SK-N-MC (cell line): ENCODE measurements at regions not wholly inside any gene's neighbourhood (a gene's known extent, or its start where the extent isn't known, plus 50 kb on each side); places are given as distances from the start of the nearest gene placed in this dataset.

ENCODE experiments used
- DNase-seq: peaks from one replicate; pipeline ENCODE4 v3.0.0-alpha.2; 2011; ENCODE audit warnings: low read depth, low spot score
- H3K27ac ChIP-seq: fragments of 200-600 bp; sonication (generic); 2 replicates; pipeline ENCODE4 v1.5.1; 2016; ENCODE audit warnings: mixed run types
- H3K36me3 ChIP-seq: fragments of 200-600 bp; sonication (generic); 2 replicates; pipeline ENCODE4 v1.6.1; 2017; ENCODE audit warnings: antibody characterized with exemption, low read length, mixed read lengths; ENCODE audit not compliant: insufficient read depth
- H3K4me3 ChIP-seq: fragments of 200-600 bp; sonication (generic); 2 replicates; pipeline ENCODE4 v1.5.1; 2016
- H3K9ac ChIP-seq: fragments of 200-600 bp; sonication (generic); 2 replicates; pipeline ENCODE4 v1.8.0; 2017; ENCODE audit warnings: mixed run types, mixed read lengths; ENCODE audit not compliant: insufficient read length
- H3K9me3 ChIP-seq: fragments of 200-600 bp; sonication (generic); 2 replicates; pipeline ENCODE4 v1.6.1; 2017; ENCODE audit warnings: low read depth, mild to moderate bottlenecking, antibody characterized with exemption, low read length, moderate library complexity, mixed read lengths
- EZH2 ChIP-seq: fragments of 200-600 bp; sonication (generic); IDR thresholded peaks from one replicate; pipeline ENCODE4 v1.6.1; 2017; ENCODE audit warnings: antibody characterized with exemption
- FOXP2 ChIP-seq: optimal IDR thresholded peaks from 2 replicates; pipeline ENCODE3; 2011; ENCODE audit warnings: mild to moderate bottlenecking, moderate library complexity; ENCODE audit not compliant: insufficient read depth; ENCODE audit errors: extremely low read length, control extremely low read depth
- POLR2AphosphoS5 ChIP-seq: IDR thresholded peaks from 2 replicates; pipeline ENCODE4 v1.6.1; 2012; ENCODE audit warnings: mild to moderate bottlenecking, low read depth, low read length, borderline replicate concordance

- Histone ChIP-seq H3K36me3 (no peaks in the 10 kb centered on the region), H3K9ac (no peak overlapping the region), H3K27ac (no peak overlapping the region), H3K9me3 (no peaks in the 10 kb centered on the region), H3K4me3 (no peak overlapping the region)
- no peak for DNase-seq
- no peak for TF ChIP-seq FOXP2
- TF ChIP-seq EZH2, result no peak
- no peak for TF ChIP-seq POLR2AphosphoS5
Observed at GRCh38 chr5:159385536-159385935, 55.2 kb upstream of the IL12B start.

DNA sequence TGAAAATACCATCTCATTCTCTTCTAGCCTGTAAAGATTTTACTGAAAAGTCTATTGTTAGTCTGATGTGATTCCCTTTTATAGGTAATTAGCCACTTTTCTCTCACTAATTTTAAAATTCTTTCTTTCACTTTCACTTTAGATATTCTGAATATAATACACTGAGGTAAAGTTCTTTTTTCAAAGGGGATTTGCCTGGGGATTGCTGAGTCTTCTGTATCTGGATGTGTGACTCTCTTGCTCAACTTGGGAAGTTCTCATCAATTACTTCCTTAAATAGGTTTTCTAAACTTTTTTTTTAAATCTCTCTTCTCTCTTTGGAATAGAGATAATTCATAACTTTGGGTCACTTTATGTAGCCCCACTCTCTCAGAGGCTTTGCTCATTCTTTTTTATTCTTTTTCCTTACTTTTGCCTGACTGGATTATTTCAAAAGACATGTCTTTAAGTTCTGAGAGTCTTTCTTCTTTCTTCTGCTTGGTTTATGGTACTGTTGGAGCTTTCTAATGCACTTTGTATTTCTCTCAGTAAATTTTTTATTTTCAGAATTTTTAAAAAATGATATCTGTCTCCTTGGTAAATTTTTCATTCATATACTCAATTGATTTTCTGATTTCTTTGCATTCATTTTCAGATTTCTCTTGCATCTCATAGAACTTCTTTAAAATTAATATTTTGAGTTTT is 55.9 kb upstream of the IL12B start:
- no peak for TF ChIP-seq EZH2
- no peak for TF ChIP-seq POLR2AphosphoS5
- no peak for TF ChIP-seq FOXP2
- no peak for DNase-seq
- no peaks in the 10 kb centered on the region for H3K36me3 ChIP-seq
- no peaks in the 10 kb centered on the region for H3K9me3 ChIP-seq
- no peak overlapping the region for H3K4me3 ChIP-seq
- no peak overlapping the region for H3K9ac ChIP-seq
- no peak overlapping the region for H3K27ac ChIP-seq

DNA sequence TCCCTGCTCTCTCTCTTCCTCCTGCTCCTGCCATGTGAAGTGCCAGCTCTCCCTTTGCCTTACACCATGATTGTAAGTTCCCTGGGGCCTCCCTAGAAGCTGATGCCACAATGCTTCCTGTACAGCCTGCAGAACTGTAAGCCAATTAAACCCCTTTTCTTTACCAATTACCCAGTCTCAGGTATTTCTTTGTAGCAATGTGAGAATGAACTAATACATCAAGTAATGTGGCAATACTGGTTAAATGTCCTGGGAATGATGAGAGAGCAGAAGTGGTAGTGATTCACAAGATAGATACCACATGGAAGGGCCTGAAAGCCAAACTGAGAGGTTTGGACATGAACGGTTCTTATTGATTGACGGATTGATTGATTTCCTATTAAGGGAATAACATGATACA is 62.6 kb upstream of the IL12B start:
- no peaks in the 10 kb centered on the region for H3K36me3 ChIP-seq
- no peaks in the 10 kb centered on the region for H3K9me3 ChIP-seq
- TF ChIP-seq FOXP2 (no peak), EZH2 (no peak), POLR2AphosphoS5 (no peak)
- no peak overlapping the region for H3K9ac ChIP-seq
- H3K27ac ChIP-seq, result no peak overlapping the region
- no peak overlapping the region for H3K4me3 ChIP-seq
- no peak for DNase-seq

DNA sequence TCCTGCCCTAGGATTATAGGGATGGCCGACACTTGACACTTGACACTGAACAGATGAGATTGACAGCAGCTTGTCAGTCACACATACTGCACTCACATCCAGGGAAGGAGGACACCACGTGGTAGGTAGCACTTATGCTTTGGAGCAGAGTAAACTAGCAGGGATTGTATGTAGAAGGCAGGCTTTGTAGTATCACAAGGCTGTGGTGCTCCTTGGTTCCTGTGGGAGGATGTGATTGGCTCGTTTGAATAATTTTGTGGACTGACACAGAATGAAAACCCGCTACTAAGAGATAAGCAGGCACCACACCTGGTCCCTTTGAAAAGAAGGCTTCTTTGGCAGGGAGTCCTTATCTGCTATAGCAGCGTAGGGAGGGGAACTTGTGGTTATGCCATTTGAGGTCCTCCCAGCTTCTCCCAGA is 63.6 kb upstream of the IL12B start:
- Histone ChIP-seq H3K4me3 (no peak overlapping the region), H3K9ac (no peak overlapping the region), H3K27ac (no peak overlapping the region), H3K36me3 (no peaks in the 10 kb centered on the region), H3K9me3 (no peaks in the 10 kb centered on the region)
- no peak for TF ChIP-seq EZH2
- no peak for TF ChIP-seq FOXP2
- TF ChIP-seq POLR2AphosphoS5, result no peak
- no peak for DNase-seq

DNA sequence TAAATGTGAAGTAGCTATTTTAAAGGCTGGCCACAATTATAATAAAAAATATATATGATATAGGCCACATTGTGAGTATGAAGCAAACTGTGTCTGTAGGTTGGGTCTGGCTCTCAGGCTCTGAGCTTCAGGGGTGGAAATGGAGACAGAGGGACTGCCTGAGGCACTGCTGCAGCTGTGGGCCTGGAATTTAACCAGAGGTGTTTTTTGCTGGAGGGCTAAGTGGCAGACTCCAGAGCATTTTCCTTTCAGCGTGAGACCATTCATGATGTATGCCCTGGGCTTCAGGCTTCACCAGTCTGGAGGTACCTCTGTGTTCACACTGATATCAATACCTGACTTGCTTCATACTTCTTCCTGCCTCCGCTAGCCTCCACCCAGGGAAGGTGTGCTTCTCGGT is 64.9 kb upstream of the IL12B start:
- no peak overlapping the region for H3K4me3 ChIP-seq
- TF ChIP-seq POLR2AphosphoS5 (no peak), EZH2 (no peak), FOXP2 (no peak)
- no peaks in the 10 kb centered on the region for H3K36me3 ChIP-seq
- H3K9me3 ChIP-seq, result no peaks in the 10 kb centered on the region
- no peak for DNase-seq
- H3K27ac ChIP-seq, result no peak overlapping the region
- no peak overlapping the region for H3K9ac ChIP-seq

- Histone ChIP-seq H3K9me3 (no peaks in the 10 kb centered on the region), H3K36me3 (no peaks in the 10 kb centered on the region), H3K9ac (no peak overlapping the region), H3K27ac (no peak overlapping the region), H3K4me3 (no peak overlapping the region)
- no peak for TF ChIP-seq POLR2AphosphoS5
- TF ChIP-seq FOXP2, result no peak
- no peak for TF ChIP-seq EZH2
- DNase-seq, result no peak
Observed at GRCh38 chr5:159398936-159399335, 68.6 kb upstream of the IL12B start.

DNA sequence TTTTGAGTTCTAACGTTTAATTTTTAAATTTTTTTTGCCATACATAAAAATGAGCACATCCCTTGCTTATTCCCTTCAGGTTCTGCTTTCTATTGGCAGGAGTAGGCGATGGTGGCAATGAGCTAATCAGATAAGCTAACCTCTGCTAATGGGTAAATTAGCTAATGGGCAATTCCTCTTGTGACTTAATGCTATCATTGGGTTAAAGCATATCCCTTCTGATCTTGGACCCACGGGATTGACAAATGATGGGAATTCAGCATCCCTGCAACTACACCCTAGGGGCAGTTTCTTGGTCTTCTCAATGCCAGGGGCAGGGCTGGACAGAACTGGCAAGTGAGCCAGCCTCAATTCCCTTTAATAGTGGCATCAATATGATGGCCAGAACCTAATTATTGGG is 70.2 kb upstream of the IL12B start:
- no peak for TF ChIP-seq FOXP2
- TF ChIP-seq EZH2, result no peak
- TF ChIP-seq POLR2AphosphoS5, result no peak
- no peak for DNase-seq
- no peaks in the 10 kb centered on the region for H3K36me3 ChIP-seq
- H3K9ac ChIP-seq, result no peak overlapping the region
- no peak overlapping the region for H3K27ac ChIP-seq
- no peak overlapping the region for H3K4me3 ChIP-seq
- H3K9me3 ChIP-seq, result no peaks in the 10 kb centered on the region

- Histone ChIP-seq H3K36me3 (no peaks in the 10 kb centered on the region), H3K9me3 (no peaks in the 10 kb centered on the region), H3K4me3 (no peak overlapping the region), H3K27ac (no peak overlapping the region), H3K9ac (no peak overlapping the region)
- TF ChIP-seq FOXP2 (no peak), EZH2 (no peak), POLR2AphosphoS5 (no peak)
- no peak for DNase-seq
Observed at GRCh38 chr5:159402311-159402710, 72.0 kb upstream of the IL12B start.

- no peak overlapping the region for H3K4me3 ChIP-seq
- no peaks in the 10 kb centered on the region for H3K36me3 ChIP-seq
- no peak for DNase-seq
- no peak overlapping the region for H3K9ac ChIP-seq
- H3K9me3 ChIP-seq, result no peaks in the 10 kb centered on the region
- H3K27ac ChIP-seq, result no peak overlapping the region
- no peak for TF ChIP-seq POLR2AphosphoS5
- TF ChIP-seq EZH2, result no peak
- TF ChIP-seq FOXP2, result no peak
Observed at GRCh38 chr5:159402856-159403255, 72.6 kb upstream of the IL12B start.
